ENCODE measurements at regions not wholly inside any gene's neighbourhood (a gene's known extent, or its start where the extent isn't known, plus 50 kb on each side); places are given as distances from the start of the nearest gene placed in this dataset.

DNA sequence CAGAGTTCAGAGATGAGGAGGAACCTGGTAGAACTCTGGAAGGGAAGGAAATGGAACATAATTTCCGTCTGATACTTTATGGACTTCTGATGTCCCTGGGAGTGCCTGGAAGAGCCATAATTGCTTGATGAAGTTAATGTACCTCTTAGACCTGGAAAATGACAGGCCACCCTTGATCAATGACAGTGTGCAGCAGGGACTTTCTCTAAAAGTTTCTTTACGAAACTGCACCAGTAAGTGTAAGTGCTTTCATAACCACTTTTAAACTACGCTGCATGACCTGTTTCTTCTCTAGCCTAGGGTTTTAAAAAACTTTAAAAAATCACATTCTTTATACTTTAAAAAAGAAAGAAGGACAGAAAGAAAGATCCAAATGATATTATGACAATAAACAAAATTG lies 164.5 kb downstream of the LPIN1 start:
- intact Hi-C loops (cut with micrococcal nuclease) = no loop called here
- Histone ChIP-seq H3K79me2 (ENCODE audit: control insufficient read depth, insufficient read depth, low read length) (no peaks in the 10 kb centered on the region), H3K27me3 (ENCODE audit: control insufficient read depth in 2 of 2, insufficient read depth in 2 of 2, low read length in 2 of 2) (no peaks in the 10 kb centered on the region), H3K36me3 (ENCODE audit: control insufficient read depth in 2 of 2, extremely low read depth in 1 of 2, insufficient read depth in 2 of 2, low read length in 2 of 2) (no peaks in the 10 kb centered on the region), H3K4me1 (ENCODE audit: control insufficient read depth, extremely low read depth, insufficient read depth, low read length) (no peaks in the 10 kb centered on the region), H4K20me1 (replicated peaks; ENCODE audit: control insufficient read depth, extremely low read depth, insufficient read depth, low read length) (no peaks in the 10 kb centered on the region), H3K9ac (replicated peaks; ENCODE audit: extremely low read depth, insufficient read depth, low read length) (no peak overlapping the region), H3K9me1 (replicated peaks; ENCODE audit: control insufficient read depth, extremely low read depth, insufficient read depth, low read length) (no peaks in the 10 kb centered on the region), H3K9me3 (replicated peaks; ENCODE audit: control insufficient read depth, insufficient read depth, low read length) (no peaks in the 10 kb centered on the region), H3K27ac (ENCODE audit: insufficient read depth, low read depth, low read length) (no peak overlapping the region), H3K4me3 (replicated peaks in 1 of 3; ENCODE audit: insufficient read depth in 1 of 3, low read depth in 1 of 3, low read length in 3 of 3) (no peak overlapping the region), H3K4me2 (ENCODE audit: insufficient read depth, low read length) (no peak overlapping the region), H2AFZ (ENCODE audit: low read depth, low read length) (no peak overlapping the region)
- DNase-seq (ENCODE audit: low read depth, low spot score) (no peak), FAIRE-seq (no peak)
- ChIA-PET POLR2A (no interaction called here), CTCF (no interaction called here)
- dilution Hi-C loops (cut with MboI; ENCODE audit: extremely low pct_ligation_motif_present, low sequenced_read_pairs) = no loop called here
- TF ChIP-seq POLR2AphosphoS5 (IDR thresholded peaks at IDR 0.05; ENCODE audit: insufficient read depth, low read depth, low read length) (no peak), POLR2A (IDR thresholded peaks at IDR 0.05; ENCODE audit: low read depth, low read length) (no peak), EZH2 (IDR thresholded peaks at IDR 0.05; ENCODE audit: borderline replicate concordance, low read depth, low read length, severe bottlenecking) (no peak), GATA2 (IDR thresholded peaks at IDR 0.05; ENCODE audit: insufficient read depth, insufficient read length, low read depth, low read length) (no peak), MYC (IDR thresholded peaks at IDR 0.05; ENCODE audit: low read depth, low read length) (no peak), JUN (IDR thresholded peaks at IDR 0.05; ENCODE audit: borderline replicate concordance, insufficient read depth, insufficient read length, low read depth) (no peak), FOS (IDR thresholded peaks at IDR 0.05; ENCODE audit: borderline replicate concordance, insufficient read depth, low read length) (no peak)
- TF ChIP-seq, protein P1, sequence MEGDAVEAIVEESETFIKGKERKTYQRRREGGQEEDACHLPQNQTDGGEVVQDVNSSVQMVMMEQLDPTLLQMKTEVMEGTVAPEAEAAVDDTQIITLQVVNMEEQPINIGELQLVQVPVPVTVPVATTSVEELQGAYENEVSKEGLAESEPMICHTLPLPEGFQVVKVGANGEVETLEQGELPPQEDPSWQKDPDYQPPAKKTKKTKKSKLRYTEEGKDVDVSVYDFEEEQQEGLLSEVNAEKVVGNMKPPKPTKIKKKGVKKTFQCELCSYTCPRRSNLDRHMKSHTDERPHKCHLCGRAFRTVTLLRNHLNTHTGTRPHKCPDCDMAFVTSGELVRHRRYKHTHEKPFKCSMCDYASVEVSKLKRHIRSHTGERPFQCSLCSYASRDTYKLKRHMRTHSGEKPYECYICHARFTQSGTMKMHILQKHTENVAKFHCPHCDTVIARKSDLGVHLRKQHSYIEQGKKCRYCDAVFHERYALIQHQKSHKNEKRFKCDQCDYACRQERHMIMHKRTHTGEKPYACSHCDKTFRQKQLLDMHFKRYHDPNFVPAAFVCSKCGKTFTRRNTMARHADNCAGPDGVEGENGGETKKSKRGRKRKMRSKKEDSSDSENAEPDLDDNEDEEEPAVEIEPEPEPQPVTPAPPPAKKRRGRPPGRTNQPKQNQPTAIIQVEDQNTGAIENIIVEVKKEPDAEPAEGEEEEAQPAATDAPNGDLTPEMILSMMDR (IDR thresholded peaks at IDR 0.05; ENCODE audit: extremely low read depth in 1 of 2, insufficient read depth in 1 of 2, low read depth in 1 of 2, low read length in 2 of 2) = no peak
- TF ChIP-seq, protein P2, sequence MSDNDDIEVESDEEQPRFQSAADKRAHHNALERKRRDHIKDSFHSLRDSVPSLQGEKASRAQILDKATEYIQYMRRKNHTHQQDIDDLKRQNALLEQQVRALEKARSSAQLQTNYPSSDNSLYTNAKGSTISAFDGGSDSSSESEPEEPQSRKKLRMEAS (IDR thresholded peaks at IDR 0.05; ENCODE audit: insufficient read depth, insufficient read length) = no peak
- no TSS peak for BruUV-seq (replicated peaks)

All from endothelial cell of umbilical vein (primary cell).